NB4 (cell line): ENCODE measurements at regions not wholly inside any gene's neighbourhood (a gene's known extent, or its start where the extent isn't known, plus 50 kb on each side); places are given as distances from the start of the nearest gene placed in this dataset.

Experiments used
- CTCF ChIP-seq: IDR thresholded peaks from one replicate; pipeline ENCODE4 v1.5.1; 2012; ENCODE audit warnings: low read depth, low read length
- MAX ChIP-seq: IDR thresholded peaks from 2 replicates; pipeline ENCODE4 v1.6.1; 2011; ENCODE audit warnings: low read depth, low read length
- MYC ChIP-seq: IDR thresholded peaks from 2 replicates; pipeline ENCODE4 v1.6.1; 2011; ENCODE audit warnings: low read depth, low read length
- POLR2A ChIP-seq: IDR thresholded peaks from 2 replicates; pipeline ENCODE4 v1.6.1; 2011; ENCODE audit warnings: mild to moderate bottlenecking; ENCODE audit not compliant: insufficient read length; ENCODE audit errors: extremely low read depth

- TF ChIP-seq CTCF (no peak), POLR2A (no peak), MAX (no peak), MYC (no peak)
Measured at GRCh38 chr2:21279525-21279924, 155.8 kb downstream of the TDRD15 start.
